HEK293 (cell line): ENCODE measurements at regions not wholly inside any gene's neighbourhood (a gene's known extent, or its start where the extent isn't known, plus 50 kb on each side); places are given as distances from the start of the nearest gene placed in this dataset.

Experiments
- CTCF ChIA-PET: fragments of 350-600 bp; formaldehyde crosslinking; extraction: SDS; loops from one replicate; lab custom pipeline; 2021; ENCODE audit warnings: antibody characterized with exemption; lab: Yijun Ruan, JAX
- POLR2A ChIA-PET: fragments of 300-600 bp; formaldehyde crosslinking; extraction: SDS; loops from one replicate; lab custom pipeline; 2020; ENCODE audit warnings: antibody characterized with exemption, inconsistent platforms; lab: Yijun Ruan, JAX
- H3K27ac ChIP-seq: fragments of 200-500 bp; sonication (Bioruptor generic); 2 replicates; pipeline ENCODE4 v1.5.1; 2014; ENCODE audit warnings: low read depth, low read length, control low read depth, inconsistent platforms; ENCODE audit errors: extremely low read depth
- H3K36me3 ChIP-seq, 2 experiments: fragments of 200-500 bp in 1 of 2; sonication (Bioruptor generic) in 1 of 2; 1 replicate in 1 of 2; 2 replicates in 1 of 2; pipeline ENCODE4 v1.5.1; 2014 to 2017; ENCODE audit warnings: inconsistent platforms in 2 of 2, low read length in 2 of 2; ENCODE audit not compliant: control insufficient read depth in 2 of 2, insufficient read depth in 1 of 2
- H3K4me1 ChIP-seq: fragments of 200-500 bp; sonication (Bioruptor generic); 2 replicates; pipeline ENCODE4 v1.5.1; 2014; ENCODE audit warnings: mild to moderate bottlenecking, low read length, inconsistent platforms; ENCODE audit not compliant: control insufficient read depth, insufficient read depth
- H3K4me3 ChIP-seq: 2 replicates; pipeline ENCODE4 v1.5.1; 2011; ENCODE audit warnings: low read depth, mild to moderate bottlenecking, control low read depth, low read length, moderate library complexity
- H3K9me3 ChIP-seq: fragments of 200-500 bp; sonication (Bioruptor generic); 2 replicates; pipeline ENCODE4 v1.5.1; 2014; ENCODE audit warnings: low read depth, low read length, inconsistent platforms; ENCODE audit not compliant: control insufficient read depth, insufficient read depth
- PRDM2 ChIP-seq: fragments of 450-650 bp; formaldehyde crosslinking; IDR thresholded peaks from 2 replicates; pipeline ENCODE4 v1.5.1; 2016; ENCODE audit warnings: missing biosample characterization, missing genetic modification characterization, borderline replicate concordance
- REPIN1 ChIP-seq: fragments of 450-650 bp; formaldehyde crosslinking; IDR thresholded peaks from 2 replicates; pipeline ENCODE4 v1.5.1; 2017; ENCODE audit warnings: missing biosample characterization, missing genetic modification characterization, low read depth
- REST ChIP-seq: fragments of 450-650 bp; formaldehyde crosslinking; IDR thresholded peaks from 2 replicates; pipeline ENCODE4 v1.5.1; 2016; ENCODE audit warnings: missing biosample characterization, missing genetic modification characterization
- ZBTB10 ChIP-seq: fragments of 450-650 bp; formaldehyde crosslinking; IDR thresholded peaks from 2 replicates; pipeline ENCODE4 v1.5.1; 2016; ENCODE audit warnings: missing biosample characterization, missing genetic modification characterization
- ZNF140 ChIP-seq: fragments of 450-650 bp; formaldehyde crosslinking; IDR thresholded peaks from 2 replicates; pipeline ENCODE4 v1.5.1; 2016; ENCODE audit warnings: missing biosample characterization, missing genetic modification characterization
- ZNF146 ChIP-seq: fragments of 450-650 bp; formaldehyde crosslinking; IDR thresholded peaks from 2 replicates; pipeline ENCODE4 v1.5.1; 2016; ENCODE audit warnings: missing biosample characterization, missing genetic modification characterization
- ZNF18 ChIP-seq: fragments of 450-650 bp; formaldehyde crosslinking; IDR thresholded peaks from 2 replicates; pipeline ENCODE4 v1.5.1; 2016; ENCODE audit warnings: missing biosample characterization, missing genetic modification characterization
- ZNF239 ChIP-seq: fragments of 450-650 bp; formaldehyde crosslinking; IDR thresholded peaks from 2 replicates; pipeline ENCODE4 v1.5.1; 2016; ENCODE audit warnings: missing biosample characterization, missing genetic modification characterization
- ZNF26 ChIP-seq: fragments of 450-650 bp; formaldehyde crosslinking; IDR thresholded peaks from 2 replicates; pipeline ENCODE4 v1.5.1; 2016; ENCODE audit warnings: missing biosample characterization, missing genetic modification characterization
- ZNF292 ChIP-seq: fragments of 450-650 bp; formaldehyde crosslinking; IDR thresholded peaks from 2 replicates; pipeline ENCODE4 v1.5.1; 2016; ENCODE audit warnings: low read depth, missing biosample characterization, missing genetic modification characterization, borderline replicate concordance
- ZNF350 ChIP-seq: fragments of 450-650 bp; formaldehyde crosslinking; IDR thresholded peaks from 2 replicates; pipeline ENCODE4 v1.5.0; 2017; ENCODE audit warnings: missing biosample characterization, mild to moderate bottlenecking, missing genetic modification characterization
- ZNF391 ChIP-seq: fragments of 450-650 bp; formaldehyde crosslinking; IDR thresholded peaks from 2 replicates; pipeline ENCODE4 v1.5.1; 2016; ENCODE audit warnings: low read depth, missing biosample characterization, missing genetic modification characterization, borderline replicate concordance
- ZNF518A ChIP-seq: fragments of 450-650 bp; formaldehyde crosslinking; conservative IDR thresholded peaks from 2 replicates; pipeline ENCODE4 v1.5.1; 2016; ENCODE audit warnings: low read depth, missing biosample characterization, missing genetic modification characterization
- ZNF580 ChIP-seq: fragments of 450-650 bp; formaldehyde crosslinking; IDR thresholded peaks from 2 replicates; pipeline ENCODE4 v1.5.1; 2016; ENCODE audit warnings: missing biosample characterization, missing genetic modification characterization
- ZNF707 ChIP-seq: fragments of 450-650 bp; formaldehyde crosslinking; IDR thresholded peaks from 2 replicates; pipeline ENCODE4 v1.5.1; 2016; ENCODE audit warnings: missing biosample characterization, missing genetic modification characterization
- ZNF843 ChIP-seq: fragments of 450-650 bp; formaldehyde crosslinking; IDR thresholded peaks from 2 replicates; pipeline ENCODE4 v1.5.1; 2016; ENCODE audit warnings: missing biosample characterization, missing genetic modification characterization

- CTCF ChIA-PET = no interaction called here
- POLR2A ChIA-PET = no interaction called here
- no peak overlapping the region for H3K4me3 ChIP-seq
- TF ChIP-seq ZNF239 (tag by site-specific recombination) = no peak
- no peak for TF ChIP-seq ZNF350
- no peak for TF ChIP-seq ZNF292 (tag by site-specific recombination)
- no peak for TF ChIP-seq ZNF391 (tag by site-specific recombination)
- no peak for TF ChIP-seq ZNF146 (tag by site-specific recombination)
- no peak for TF ChIP-seq ZNF518A
- no peak for TF ChIP-seq PRDM2 (tag by site-specific recombination)
- TF ChIP-seq ZNF140 = no peak
- no peak for TF ChIP-seq REPIN1 (tag by site-specific recombination)
- TF ChIP-seq ZNF843 (tag by site-specific recombination) = no peak
- no peak for TF ChIP-seq REST (tag by site-specific recombination)
- TF ChIP-seq ZNF580 (tag by site-specific recombination) = no peak
- no peak for TF ChIP-seq ZBTB10 (tag by site-specific recombination)
- no peak for TF ChIP-seq ZNF18
- TF ChIP-seq ZNF26 (tag by site-specific recombination) = no peak
- TF ChIP-seq ZNF707 (tag by site-specific recombination) = no peak
These were observed 257.4 kb upstream of the SLITRK1 start for GRCh38 chr13:84139561-84140158.

More at GRCh38 chr13:84139561-84140158, 257.4 kb upstream of the SLITRK1 start:
- Histone ChIP-seq H3K27ac (no peak overlapping the region), H3K36me3 (no peaks in the 10 kb centered on the region), H3K4me1 (no peaks in the 10 kb centered on the region), H3K9me3 (no peaks in the 10 kb centered on the region)
